ENCODE measurements at regions not wholly inside any gene's neighbourhood (a gene's known extent, or its start where the extent isn't known, plus 50 kb on each side); places are given as distances from the start of the nearest gene placed in this dataset.

- Histone ChIP-seq H3K9me3 (ENCODE audit: control insufficient read depth, low read depth, low read length) (no peaks in the 10 kb centered on the region), H3K4me2 (ENCODE audit: control insufficient read depth, extremely low read depth, insufficient read depth, low read depth, low read length) (no peak overlapping the region), H3K9ac (ENCODE audit: control insufficient read depth, extremely low read depth, insufficient read depth, low read length) (no peak overlapping the region), H3K79me2 (ENCODE audit: control insufficient read depth, insufficient read depth, low read length) (no peaks in the 10 kb centered on the region), H3K4me1 (ENCODE audit: control insufficient read depth, extremely low read depth, insufficient read depth, low read length) (peaks cover 4% of the 10 kb centered on the region), H3K4me3 (ENCODE audit: control insufficient read depth in 2 of 3, extremely low read depth in 1 of 3, insufficient read depth in 2 of 3, low read depth in 1 of 3, low read length in 3 of 3) (no peak overlapping the region), H4K20me1 (ENCODE audit: control insufficient read depth, extremely low read depth, insufficient read depth, low read length) (no peaks in the 10 kb centered on the region), H3K27me3 (ENCODE audit: control insufficient read depth, extremely low read depth, insufficient read depth, low read length) (no peaks in the 10 kb centered on the region), H3K27ac (ENCODE audit: control insufficient read depth, insufficient read depth, low read length) (no peak overlapping the region), H3K9me1 (ENCODE audit: control insufficient read depth, extremely low read depth, insufficient read depth, low read length) (no peaks in the 10 kb centered on the region), H2AFZ (ENCODE audit: control insufficient read depth, low read length) (no peak overlapping the region), H3K36me3 (ENCODE audit: control insufficient read depth in 2 of 2, extremely low read depth in 1 of 2, insufficient read depth in 2 of 2, low read length in 2 of 2) (no peaks in the 10 kb centered on the region)
- dilution Hi-C loops (cut with MboI; ENCODE audit: extremely low pct_ligation_motif_present, low sequenced_read_pairs) = no loop called here
- TF ChIP-seq EZH2 (IDR thresholded peaks at IDR 0.05; ENCODE audit: low read length) = no peak
- TF ChIP-seq CTCF (optimal IDR thresholded peaks at IDR 0.05 in 1 of 3, IDR thresholded peaks at IDR 0.05 in 1 of 3, conservative IDR thresholded peaks at IDR 0.05 in 1 of 3; ENCODE audit: extremely low read depth in 1 of 3, insufficient read depth in 2 of 3, low read length in 3 of 3) = no peak
- FAIRE-seq (no peak), DNase-seq (ENCODE audit: low read depth, low spot score) (no peak)
Measured at GRCh38 chr5:68112658-68113057, 102.9 kb upstream of the PIK3R1 start.

- no peaks in the 10 kb centered on the region for H3K79me2 ChIP-seq (ENCODE audit: control insufficient read depth, insufficient read depth, low read length)
- no peak overlapping the region for H2AFZ ChIP-seq (ENCODE audit: control insufficient read depth, low read length)
- H3K9me3 ChIP-seq (ENCODE audit: control insufficient read depth, low read depth, low read length) = no peaks in the 10 kb centered on the region
- H3K27ac ChIP-seq (ENCODE audit: control insufficient read depth, insufficient read depth, low read length) = no peak overlapping the region
- no peaks in the 10 kb centered on the region for H3K27me3 ChIP-seq (ENCODE audit: control insufficient read depth, extremely low read depth, insufficient read depth, low read length)
- H4K20me1 ChIP-seq (ENCODE audit: control insufficient read depth, extremely low read depth, insufficient read depth, low read length) = no peaks in the 10 kb centered on the region
- no peaks in the 10 kb centered on the region for H3K9me1 ChIP-seq (ENCODE audit: control insufficient read depth, extremely low read depth, insufficient read depth, low read length)
- H3K4me1 ChIP-seq (ENCODE audit: control insufficient read depth, extremely low read depth, insufficient read depth, low read length) = peaks cover 4% of the 10 kb centered on the region
- dilution Hi-C loops (cut with MboI; ENCODE audit: extremely low pct_ligation_motif_present, low sequenced_read_pairs) = no loop called here
- TF ChIP-seq CTCF (optimal IDR thresholded peaks at IDR 0.05 in 1 of 3, IDR thresholded peaks at IDR 0.05 in 1 of 3, conservative IDR thresholded peaks at IDR 0.05 in 1 of 3; ENCODE audit: extremely low read depth in 1 of 3, insufficient read depth in 2 of 3, low read length in 3 of 3) (no peak), EZH2 (IDR thresholded peaks at IDR 0.05; ENCODE audit: low read length) (no peak)
- no peak overlapping the region for H3K4me3 ChIP-seq (ENCODE audit: control insufficient read depth in 2 of 3, extremely low read depth in 1 of 3, insufficient read depth in 2 of 3, low read depth in 1 of 3, low read length in 3 of 3)
- H3K36me3 ChIP-seq (ENCODE audit: control insufficient read depth in 2 of 2, extremely low read depth in 1 of 2, insufficient read depth in 2 of 2, low read length in 2 of 2) = no peaks in the 10 kb centered on the region
- no peak overlapping the region for H3K4me2 ChIP-seq (ENCODE audit: control insufficient read depth, extremely low read depth, insufficient read depth, low read depth, low read length)
- no peak for FAIRE-seq
- no peak for DNase-seq (ENCODE audit: low read depth, low spot score)
- no peak overlapping the region for H3K9ac ChIP-seq (ENCODE audit: control insufficient read depth, extremely low read depth, insufficient read depth, low read length)
Measured at GRCh38 chr5:68110894-68111293, 104.7 kb upstream of the PIK3R1 start.
